Osteoblast (primary cell): ENCODE measurements at regions not wholly inside any gene's neighbourhood (a gene's known extent, or its start where the extent isn't known, plus 50 kb on each side); places are given as distances from the start of the nearest gene placed in this dataset.

Source experiments
- DNase-seq: peaks from one replicate; pipeline ENCODE4 v3.0.0; 2011; ENCODE audit warnings: low spot score, mixed read lengths; ENCODE audit not compliant: insufficient read length; ENCODE audit errors: missing footprints
- H2AFZ ChIP-seq: 2 replicates; pipeline ENCODE4 v1.6.0; 2011; ENCODE audit warnings: mild to moderate bottlenecking, low read length
- H3K27ac ChIP-seq: 2 replicates; pipeline ENCODE4 v1.5.1; 2011; ENCODE audit warnings: mild to moderate bottlenecking, low read depth, low read length, moderate library complexity
- H3K27me3 ChIP-seq: 2 replicates; pipeline ENCODE4 v1.6.0; 2012; ENCODE audit warnings: mild to moderate bottlenecking, control low read depth, inconsistent platforms, low read length, moderate library complexity; ENCODE audit not compliant: insufficient read depth
- H3K36me3 ChIP-seq: 2 replicates; pipeline ENCODE4 v1.5.1; 2011; ENCODE audit warnings: mild to moderate bottlenecking, low read length, control low read depth, moderate library complexity; ENCODE audit not compliant: insufficient read depth
- H3K4me1 ChIP-seq: 2 replicates; pipeline ENCODE4 v1.5.1; 2011; ENCODE audit warnings: mild to moderate bottlenecking, low read length, control low read depth, moderate library complexity; ENCODE audit not compliant: insufficient read depth
- H3K4me2 ChIP-seq: 2 replicates; pipeline ENCODE4 v1.6.0; 2011; ENCODE audit warnings: mild to moderate bottlenecking, low read length; ENCODE audit not compliant: insufficient read depth
- H3K4me3 ChIP-seq: fragments of 200-600 bp; sonication (generic); 3 replicates; pipeline ENCODE4 v1.5.1; 2012; ENCODE audit warnings: mild to moderate bottlenecking, low read length, inconsistent platforms; ENCODE audit not compliant: insufficient read depth
- H3K79me2 ChIP-seq: 2 replicates; pipeline ENCODE4 v1.6.0; 2012; ENCODE audit warnings: mild to moderate bottlenecking, low read length, control low read depth, inconsistent platforms; ENCODE audit not compliant: insufficient read depth
- H3K9me3 ChIP-seq: 2 replicates; pipeline ENCODE4 v1.5.1; 2011; ENCODE audit warnings: low read depth, low read length, control low read depth
- H4K20me1 ChIP-seq: 2 replicates; pipeline ENCODE4 v1.6.0; 2012; ENCODE audit warnings: mild to moderate bottlenecking, low read length, control low read depth; ENCODE audit not compliant: insufficient read depth
- CTCF ChIP-seq: IDR thresholded peaks from 2 replicates; pipeline ENCODE4 v1.5.1; 2011; ENCODE audit warnings: mild to moderate bottlenecking, low read depth, low read length, moderate library complexity; ENCODE audit errors: extremely low read depth

GRCh38 chr9:79512251-79512650 lies 59.5 kb upstream of the TLE4 start:
- Histone ChIP-seq H3K4me1 (no peaks in the 10 kb centered on the region), H3K79me2 (no peaks in the 10 kb centered on the region), H3K27me3 (peaks cover 4% of the 10 kb centered on the region), H3K27ac (no peak overlapping the region), H4K20me1 (no peaks in the 10 kb centered on the region), H2AFZ (no peak overlapping the region), H3K9me3 (no peaks in the 10 kb centered on the region), H3K36me3 (no peaks in the 10 kb centered on the region), H3K4me2 (no peak overlapping the region), H3K4me3 (no peak overlapping the region)
- TF ChIP-seq CTCF, result no peak
- DNase-seq, result no peak
